Breast epithelium (tissue), 3 donors: ENCODE measurements at regions not wholly inside any gene's neighbourhood (a gene's known extent, or its start where the extent isn't known, plus 50 kb on each side); places are given as distances from the start of the nearest gene placed in this dataset.

Experiments used
- POLR2A ChIP-seq: fragments of 450-650 bp; IDR thresholded peaks from one replicate; pipeline ENCODE4 v1.6.1; 2016; ENCODE audit warnings: antibody characterized with exemption, mild to moderate bottlenecking, moderate library complexity
- POLR2AphosphoS5 ChIP-seq, 3 donors: sonication (generic); formaldehyde crosslinking; IDR thresholded peaks; one replicate each; pipeline ENCODE4 v1.6.1; 2017; ENCODE audit warnings: antibody characterized with exemption in 3 of 3
- TF ChIP-seq, protein P1 (sequence below), 3 donors: fragments of 450-650 bp; IDR thresholded peaks; one replicate each; pipeline ENCODE4 v1.5.1; 2016 to 2017; ENCODE audit warnings: antibody characterized with exemption in 3 of 3, mild to moderate bottlenecking in 3 of 3, moderate library complexity in 3 of 3

DNA sequence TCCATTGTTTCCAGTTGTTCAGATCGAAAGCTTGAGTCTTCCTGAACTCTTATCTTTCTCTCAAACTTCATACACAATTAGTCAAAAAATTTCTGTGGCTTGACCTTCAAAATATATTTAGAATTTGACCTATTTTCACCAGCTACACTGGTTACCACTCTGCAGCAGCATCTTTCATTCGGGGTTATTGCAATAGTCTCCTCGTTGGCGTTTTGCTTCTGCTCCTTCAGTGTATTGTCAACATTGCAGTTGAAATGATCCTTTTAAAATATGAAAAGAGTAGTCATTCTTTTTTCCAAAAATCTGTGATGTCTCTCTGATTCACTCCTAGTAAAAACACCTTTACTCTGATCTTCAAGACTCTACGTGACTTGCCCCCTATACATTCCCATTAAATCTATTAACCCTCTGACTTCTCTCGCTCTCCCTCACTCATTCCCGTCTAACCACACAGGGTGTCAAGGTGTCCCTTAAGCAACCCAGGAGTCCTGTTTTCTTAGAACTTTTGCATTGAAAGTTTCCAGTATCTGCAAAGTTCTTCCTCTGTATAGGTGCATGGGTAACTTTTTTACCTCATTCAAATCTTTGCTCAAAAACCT lies 480.2 kb upstream of the B3GALT2 start:
- TF ChIP-seq, protein P1, sequence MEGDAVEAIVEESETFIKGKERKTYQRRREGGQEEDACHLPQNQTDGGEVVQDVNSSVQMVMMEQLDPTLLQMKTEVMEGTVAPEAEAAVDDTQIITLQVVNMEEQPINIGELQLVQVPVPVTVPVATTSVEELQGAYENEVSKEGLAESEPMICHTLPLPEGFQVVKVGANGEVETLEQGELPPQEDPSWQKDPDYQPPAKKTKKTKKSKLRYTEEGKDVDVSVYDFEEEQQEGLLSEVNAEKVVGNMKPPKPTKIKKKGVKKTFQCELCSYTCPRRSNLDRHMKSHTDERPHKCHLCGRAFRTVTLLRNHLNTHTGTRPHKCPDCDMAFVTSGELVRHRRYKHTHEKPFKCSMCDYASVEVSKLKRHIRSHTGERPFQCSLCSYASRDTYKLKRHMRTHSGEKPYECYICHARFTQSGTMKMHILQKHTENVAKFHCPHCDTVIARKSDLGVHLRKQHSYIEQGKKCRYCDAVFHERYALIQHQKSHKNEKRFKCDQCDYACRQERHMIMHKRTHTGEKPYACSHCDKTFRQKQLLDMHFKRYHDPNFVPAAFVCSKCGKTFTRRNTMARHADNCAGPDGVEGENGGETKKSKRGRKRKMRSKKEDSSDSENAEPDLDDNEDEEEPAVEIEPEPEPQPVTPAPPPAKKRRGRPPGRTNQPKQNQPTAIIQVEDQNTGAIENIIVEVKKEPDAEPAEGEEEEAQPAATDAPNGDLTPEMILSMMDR (IDR thresholded peaks at IDR 0.05), result no peak
- TF ChIP-seq POLR2AphosphoS5 (IDR thresholded peaks at IDR 0.05), result no peak
- no peak for TF ChIP-seq POLR2A
